GM23338 (cell line): ENCODE measurements at regions not wholly inside any gene's neighbourhood (a gene's known extent, or its start where the extent isn't known, plus 50 kb on each side); places are given as distances from the start of the nearest gene placed in this dataset.

Source experiments
- EZH2phosphoT487 ChIP-seq: fragments of 200-600 bp; sonication (generic); IDR thresholded peaks from one replicate; pipeline ENCODE4 v1.8.1; 2018; ENCODE audit warnings: antibody characterized with exemption; ENCODE audit not compliant: unreplicated experiment
- STAT1 ChIP-seq: IDR thresholded peaks from one replicate; pipeline ENCODE4 v1.6.1; 2016; ENCODE audit warnings: antibody characterized with exemption; ENCODE audit not compliant: unreplicated experiment
- ZNF114 ChIP-seq: fragments of 250-450 bp; sonication (Bioruptor Pico); IDR thresholded peaks from 2 replicates; pipeline ENCODE4 v1.5.0; 2020; ENCODE audit warnings: mild to moderate bottlenecking, moderate library complexity
- TF ChIP-seq, protein P1 (sequence below): fragments of 250-450 bp; sonication (Bioruptor Pico); IDR thresholded peaks from 2 replicates; pipeline ENCODE4 v1.5.0; 2020; ENCODE audit warnings: mild to moderate bottlenecking, moderate library complexity
- TF ChIP-seq, protein P2 (sequence below): IDR thresholded peaks from 2 replicates; pipeline ENCODE4 v1.6.1; 2016; ENCODE audit warnings: antibody characterized with exemption
- TF ChIP-seq, protein P3 (sequence below): IDR thresholded peaks from one replicate; pipeline ENCODE4 v1.6.1; 2018; ENCODE audit warnings: antibody characterized with exemption; ENCODE audit not compliant: unreplicated experiment

DNA sequence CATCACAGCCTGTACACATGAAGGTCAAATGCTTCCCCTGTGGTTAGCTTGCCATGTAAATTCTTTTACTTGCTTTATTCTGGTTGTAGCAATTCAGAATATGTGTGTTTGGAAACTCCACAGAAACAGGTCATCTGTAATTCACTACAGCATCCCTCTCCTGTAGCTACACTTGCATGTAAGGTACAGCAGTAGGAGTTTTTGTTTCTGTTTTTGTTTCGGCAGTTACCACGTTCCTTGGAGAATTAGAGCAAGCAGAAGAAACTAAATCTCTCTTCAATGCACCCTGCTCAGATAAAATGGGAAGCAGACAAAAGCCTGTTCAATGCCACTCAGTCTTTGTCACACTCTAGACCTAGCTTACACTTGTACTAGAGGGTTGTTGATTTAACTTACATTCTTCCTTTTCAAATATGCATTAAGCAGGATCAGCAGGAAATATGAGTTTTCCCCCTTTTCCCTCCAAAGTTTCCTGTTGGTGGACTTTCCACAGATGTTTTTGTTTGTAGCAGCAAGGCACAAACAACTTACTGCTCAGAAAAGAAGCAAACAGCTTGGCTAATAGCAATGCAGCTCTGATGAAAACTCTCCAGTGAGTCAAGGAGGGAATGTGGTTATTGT is 80.9 kb downstream of the YIPF5 start (continued):
- TF ChIP-seq, protein P1, sequence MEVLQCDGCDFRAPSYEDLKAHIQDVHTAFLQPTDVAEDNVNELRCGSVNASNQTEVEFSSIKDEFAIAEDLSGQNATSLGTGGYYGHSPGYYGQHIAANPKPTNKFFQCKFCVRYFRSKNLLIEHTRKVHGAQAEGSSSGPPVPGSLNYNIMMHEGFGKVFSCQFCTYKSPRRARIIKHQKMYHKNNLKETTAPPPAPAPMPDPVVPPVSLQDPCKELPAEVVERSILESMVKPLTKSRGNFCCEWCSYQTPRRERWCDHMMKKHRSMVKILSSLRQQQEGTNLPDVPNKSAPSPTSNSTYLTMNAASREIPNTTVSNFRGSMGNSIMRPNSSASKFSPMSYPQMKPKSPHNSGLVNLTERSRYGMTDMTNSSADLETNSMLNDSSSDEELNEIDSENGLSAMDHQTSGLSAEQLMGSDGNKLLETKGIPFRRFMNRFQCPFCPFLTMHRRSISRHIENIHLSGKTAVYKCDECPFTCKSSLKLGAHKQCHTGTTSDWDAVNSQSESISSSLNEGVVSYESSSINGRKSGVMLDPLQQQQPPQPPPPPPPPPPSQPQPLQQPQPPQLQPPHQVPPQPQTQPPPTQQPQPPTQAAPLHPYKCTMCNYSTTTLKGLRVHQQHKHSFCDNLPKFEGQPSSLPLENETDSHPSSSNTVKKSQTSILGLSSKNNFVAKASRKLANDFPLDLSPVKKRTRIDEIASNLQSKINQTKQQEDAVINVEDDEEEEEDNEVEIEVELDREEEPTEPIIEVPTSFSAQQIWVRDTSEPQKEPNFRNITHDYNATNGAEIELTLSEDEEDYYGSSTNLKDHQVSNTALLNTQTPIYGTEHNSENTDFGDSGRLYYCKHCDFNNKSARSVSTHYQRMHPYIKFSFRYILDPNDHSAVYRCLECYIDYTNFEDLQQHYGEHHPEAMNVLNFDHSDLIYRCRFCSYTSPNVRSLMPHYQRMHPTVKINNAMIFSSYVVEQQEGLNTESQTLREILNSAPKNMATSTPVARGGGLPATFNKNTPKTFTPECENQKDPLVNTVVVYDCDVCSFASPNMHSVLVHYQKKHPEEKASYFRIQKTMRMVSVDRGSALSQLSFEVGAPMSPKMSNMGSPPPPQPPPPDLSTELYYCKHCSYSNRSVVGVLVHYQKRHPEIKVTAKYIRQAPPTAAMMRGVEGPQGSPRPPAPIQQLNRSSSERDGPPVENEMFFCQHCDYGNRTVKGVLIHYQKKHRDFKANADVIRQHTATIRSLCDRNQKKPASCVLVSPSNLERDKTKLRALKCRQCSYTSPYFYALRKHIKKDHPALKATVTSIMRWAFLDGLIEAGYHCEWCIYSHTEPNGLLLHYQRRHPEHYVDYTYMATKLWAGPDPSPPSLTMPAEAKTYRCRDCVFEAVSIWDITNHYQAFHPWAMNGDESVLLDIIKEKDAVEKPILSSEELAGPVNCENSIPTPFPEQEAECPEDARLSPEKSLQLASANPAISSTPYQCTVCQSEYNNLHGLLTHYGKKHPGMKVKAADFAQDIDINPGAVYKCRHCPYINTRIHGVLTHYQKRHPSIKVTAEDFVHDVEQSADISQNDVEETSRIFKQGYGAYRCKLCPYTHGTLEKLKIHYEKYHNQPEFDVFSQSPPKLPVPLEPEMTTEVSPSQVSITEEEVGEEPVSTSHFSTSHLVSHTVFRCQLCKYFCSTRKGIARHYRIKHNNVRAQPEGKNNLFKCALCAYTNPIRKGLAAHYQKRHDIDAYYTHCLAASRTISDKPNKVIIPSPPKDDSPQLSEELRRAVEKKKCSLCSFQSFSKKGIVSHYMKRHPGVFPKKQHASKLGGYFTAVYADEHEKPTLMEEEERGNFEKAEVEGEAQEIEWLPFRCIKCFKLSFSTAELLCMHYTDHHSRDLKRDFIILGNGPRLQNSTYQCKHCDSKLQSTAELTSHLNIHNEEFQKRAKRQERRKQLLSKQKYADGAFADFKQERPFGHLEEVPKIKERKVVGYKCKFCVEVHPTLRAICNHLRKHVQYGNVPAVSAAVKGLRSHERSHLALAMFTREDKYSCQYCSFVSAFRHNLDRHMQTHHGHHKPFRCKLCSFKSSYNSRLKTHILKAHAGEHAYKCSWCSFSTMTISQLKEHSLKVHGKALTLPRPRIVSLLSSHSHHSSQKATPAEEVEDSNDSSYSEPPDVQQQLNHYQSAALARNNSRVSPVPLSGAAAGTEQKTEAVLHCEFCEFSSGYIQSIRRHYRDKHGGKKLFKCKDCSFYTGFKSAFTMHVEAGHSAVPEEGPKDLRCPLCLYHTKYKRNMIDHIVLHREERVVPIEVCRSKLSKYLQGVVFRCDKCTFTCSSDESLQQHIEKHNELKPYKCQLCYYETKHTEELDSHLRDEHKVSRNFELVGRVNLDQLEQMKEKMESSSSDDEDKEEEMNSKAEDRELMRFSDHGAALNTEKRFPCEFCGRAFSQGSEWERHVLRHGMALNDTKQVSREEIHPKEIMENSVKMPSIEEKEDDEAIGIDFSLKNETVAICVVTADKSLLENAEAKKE (CRISPR knock-in tag), result no peak
- TF ChIP-seq, protein P2, sequence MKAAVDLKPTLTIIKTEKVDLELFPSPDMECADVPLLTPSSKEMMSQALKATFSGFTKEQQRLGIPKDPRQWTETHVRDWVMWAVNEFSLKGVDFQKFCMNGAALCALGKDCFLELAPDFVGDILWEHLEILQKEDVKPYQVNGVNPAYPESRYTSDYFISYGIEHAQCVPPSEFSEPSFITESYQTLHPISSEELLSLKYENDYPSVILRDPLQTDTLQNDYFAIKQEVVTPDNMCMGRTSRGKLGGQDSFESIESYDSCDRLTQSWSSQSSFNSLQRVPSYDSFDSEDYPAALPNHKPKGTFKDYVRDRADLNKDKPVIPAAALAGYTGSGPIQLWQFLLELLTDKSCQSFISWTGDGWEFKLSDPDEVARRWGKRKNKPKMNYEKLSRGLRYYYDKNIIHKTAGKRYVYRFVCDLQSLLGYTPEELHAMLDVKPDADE, result no peak
- TF ChIP-seq STAT1 (no peak), EZH2phosphoT487 (no peak), ZNF114 (CRISPR knock-in tag) (no peak)
- TF ChIP-seq, protein P3, sequence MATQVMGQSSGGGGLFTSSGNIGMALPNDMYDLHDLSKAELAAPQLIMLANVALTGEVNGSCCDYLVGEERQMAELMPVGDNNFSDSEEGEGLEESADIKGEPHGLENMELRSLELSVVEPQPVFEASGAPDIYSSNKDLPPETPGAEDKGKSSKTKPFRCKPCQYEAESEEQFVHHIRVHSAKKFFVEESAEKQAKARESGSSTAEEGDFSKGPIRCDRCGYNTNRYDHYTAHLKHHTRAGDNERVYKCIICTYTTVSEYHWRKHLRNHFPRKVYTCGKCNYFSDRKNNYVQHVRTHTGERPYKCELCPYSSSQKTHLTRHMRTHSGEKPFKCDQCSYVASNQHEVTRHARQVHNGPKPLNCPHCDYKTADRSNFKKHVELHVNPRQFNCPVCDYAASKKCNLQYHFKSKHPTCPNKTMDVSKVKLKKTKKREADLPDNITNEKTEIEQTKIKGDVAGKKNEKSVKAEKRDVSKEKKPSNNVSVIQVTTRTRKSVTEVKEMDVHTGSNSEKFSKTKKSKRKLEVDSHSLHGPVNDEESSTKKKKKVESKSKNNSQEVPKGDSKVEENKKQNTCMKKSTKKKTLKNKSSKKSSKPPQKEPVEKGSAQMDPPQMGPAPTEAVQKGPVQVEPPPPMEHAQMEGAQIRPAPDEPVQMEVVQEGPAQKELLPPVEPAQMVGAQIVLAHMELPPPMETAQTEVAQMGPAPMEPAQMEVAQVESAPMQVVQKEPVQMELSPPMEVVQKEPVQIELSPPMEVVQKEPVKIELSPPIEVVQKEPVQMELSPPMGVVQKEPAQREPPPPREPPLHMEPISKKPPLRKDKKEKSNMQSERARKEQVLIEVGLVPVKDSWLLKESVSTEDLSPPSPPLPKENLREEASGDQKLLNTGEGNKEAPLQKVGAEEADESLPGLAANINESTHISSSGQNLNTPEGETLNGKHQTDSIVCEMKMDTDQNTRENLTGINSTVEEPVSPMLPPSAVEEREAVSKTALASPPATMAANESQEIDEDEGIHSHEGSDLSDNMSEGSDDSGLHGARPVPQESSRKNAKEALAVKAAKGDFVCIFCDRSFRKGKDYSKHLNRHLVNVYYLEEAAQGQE, result no peak
